T follicular helper cell (primary cell): ENCODE measurements at regions not wholly inside any gene's neighbourhood (a gene's known extent, or its start where the extent isn't known, plus 50 kb on each side); places are given as distances from the start of the nearest gene placed in this dataset.

Experiments
- DNase-seq: peaks from one replicate; pipeline ENCODE4 v3.0.0-alpha.2; 2020; ENCODE audit warnings: low read depth

DNA sequence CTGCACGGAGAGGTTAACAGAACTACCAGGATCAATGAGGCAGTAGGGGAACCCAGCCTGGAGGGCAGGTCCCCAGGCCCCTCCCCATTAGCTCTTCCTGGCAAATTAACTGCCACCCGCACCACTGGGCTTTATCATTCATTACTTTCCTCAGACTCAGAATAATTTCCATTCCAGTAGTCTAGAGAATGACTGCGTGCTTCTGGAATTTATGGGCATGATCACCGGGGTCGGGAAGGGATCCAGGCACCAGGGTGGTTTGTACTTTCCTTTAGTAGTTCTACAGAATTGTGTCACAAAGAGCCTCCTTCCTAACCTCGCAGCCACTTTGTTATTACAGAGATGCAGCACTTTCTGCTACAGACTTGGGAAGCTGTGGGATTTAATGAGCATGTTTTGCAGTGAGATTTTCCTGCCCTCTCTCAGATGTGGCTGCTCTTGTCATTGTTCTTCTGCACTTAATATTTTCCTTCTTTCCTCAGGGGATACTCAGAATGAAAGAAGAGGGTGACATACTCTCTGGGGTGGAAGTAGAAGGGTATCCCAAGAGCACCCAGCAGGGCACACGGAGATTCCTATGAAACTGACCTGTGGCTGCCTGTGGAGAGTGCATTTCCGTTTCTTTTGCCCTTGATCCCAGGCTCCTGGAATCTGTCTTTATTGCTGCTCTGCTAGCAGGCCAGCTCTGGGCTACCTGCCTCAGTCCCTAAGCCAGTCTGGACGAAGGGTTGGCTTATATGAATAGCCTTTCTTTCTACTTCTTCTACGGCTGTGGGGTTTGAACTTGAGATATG, 285.0 kb upstream of the SLC10A2 start:
- DNase-seq: no peak

DNA sequence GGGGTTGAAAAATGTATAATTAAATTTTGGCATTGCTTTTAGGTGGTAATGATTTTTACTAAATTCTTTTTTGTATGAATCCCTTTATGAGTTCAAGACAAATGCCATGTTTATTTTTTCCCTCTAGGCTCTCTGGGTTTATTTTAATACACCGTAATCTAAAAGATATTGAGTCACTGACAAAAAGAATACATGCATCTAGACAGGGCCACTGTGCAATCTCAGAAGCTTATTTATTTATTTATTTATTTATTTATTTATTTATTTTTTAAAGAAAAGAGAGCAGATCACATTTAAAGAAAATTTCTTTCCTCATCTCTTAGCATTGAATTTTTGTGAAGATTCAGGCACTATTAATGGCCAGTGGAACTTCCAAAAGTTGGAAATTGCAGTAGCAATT, 283.9 kb upstream of the SLC10A2 start:
- DNase-seq: no peak

- no peak for DNase-seq
Measured at GRCh38 chr13:103349211-103349980, 283.2 kb upstream of the SLC10A2 start.

DNA sequence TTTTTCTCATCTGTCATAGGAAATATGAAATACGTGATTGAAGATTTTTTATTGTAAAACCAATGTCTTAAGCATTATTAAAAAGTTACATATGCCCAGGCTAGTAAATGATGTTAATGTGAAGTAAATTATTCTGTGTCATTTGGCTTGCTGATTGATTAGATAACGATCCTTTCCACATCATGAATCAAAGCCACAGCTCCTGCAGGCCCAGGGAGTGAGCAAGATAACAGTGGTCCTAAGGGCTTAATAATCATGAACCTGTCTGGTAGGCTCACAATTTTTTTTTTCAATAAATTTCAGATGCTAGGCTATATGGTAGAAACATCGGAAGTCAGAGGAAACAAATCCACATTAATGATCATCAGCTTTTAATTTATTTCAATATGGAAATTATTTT, 269.0 kb upstream of the SLC10A2 start:
- DNase-seq: no peak

- DNase-seq: no peak
Measured at GRCh38 chr13:103331924-103332323, 265.7 kb upstream of the SLC10A2 start.

DNA sequence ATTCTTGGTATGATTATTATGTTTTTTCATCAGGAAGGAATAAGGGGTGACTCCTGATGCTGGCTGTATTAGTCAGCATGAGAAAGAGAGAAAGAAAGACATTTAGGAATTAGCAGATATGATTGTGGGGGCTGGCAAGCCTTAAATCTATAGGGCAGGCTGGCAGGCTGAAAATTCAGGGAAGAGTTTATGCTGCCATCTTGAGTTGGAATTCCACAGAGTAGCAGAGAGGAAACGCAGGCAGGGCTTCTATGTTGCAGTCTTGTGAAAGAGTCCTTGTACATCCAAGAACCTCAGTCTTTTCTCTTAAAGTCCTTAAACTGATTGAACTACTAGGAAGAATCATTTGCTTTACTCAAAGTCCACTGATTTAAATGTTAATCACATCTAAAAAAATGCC, 262.7 kb upstream of the SLC10A2 start:
- no peak for DNase-seq

- no peak for DNase-seq
Measured at GRCh38 chr13:103326326-103326725, 260.1 kb upstream of the SLC10A2 start.

- DNase-seq: no peak
Measured at GRCh38 chr13:103325672-103326071, 259.5 kb upstream of the SLC10A2 start.

DNA sequence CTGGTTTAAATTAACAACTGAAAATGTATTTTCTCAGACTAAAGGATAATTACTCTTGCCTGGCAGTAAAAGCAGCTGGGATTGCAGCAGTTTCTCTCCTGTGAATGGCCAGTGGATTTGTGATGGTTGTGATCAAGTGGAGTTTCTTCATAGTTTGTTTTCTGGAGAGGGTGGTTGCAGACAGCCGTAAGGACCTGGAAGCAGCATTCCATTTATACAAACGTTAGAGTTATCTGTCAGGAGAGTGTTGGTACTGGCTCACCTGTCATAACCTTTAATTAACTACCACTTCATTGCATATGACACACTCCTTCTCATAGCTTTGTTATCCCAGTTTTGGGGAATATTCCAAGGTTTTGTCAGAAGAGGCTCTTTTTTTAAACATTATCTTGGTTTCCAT, 258.4 kb upstream of the SLC10A2 start:
- no peak for DNase-seq

GRCh38 chr13:103315711-103316110, 249.5 kb upstream of the SLC10A2 start:
- DNase-seq: no peak

DNA sequence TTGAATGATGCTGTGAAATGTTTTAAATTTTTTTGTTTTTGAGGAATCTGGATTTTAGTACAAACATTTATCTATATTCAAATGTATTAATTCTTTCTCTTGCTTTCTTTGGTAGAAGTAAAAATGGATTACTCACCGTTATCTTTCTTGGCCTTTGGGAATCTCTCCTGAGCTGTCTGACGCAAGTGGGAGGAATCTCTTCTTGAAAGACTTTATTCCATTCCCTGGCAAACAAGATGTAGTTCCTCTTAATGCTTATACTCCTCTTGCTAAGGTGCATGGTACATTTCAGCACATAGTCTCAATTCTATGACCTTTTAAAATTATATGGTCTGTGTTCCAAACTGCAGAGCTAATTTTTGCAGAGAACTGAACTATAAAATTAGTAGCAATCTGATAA, 246.2 kb upstream of the SLC10A2 start:
- DNase-seq: no peak

DNA sequence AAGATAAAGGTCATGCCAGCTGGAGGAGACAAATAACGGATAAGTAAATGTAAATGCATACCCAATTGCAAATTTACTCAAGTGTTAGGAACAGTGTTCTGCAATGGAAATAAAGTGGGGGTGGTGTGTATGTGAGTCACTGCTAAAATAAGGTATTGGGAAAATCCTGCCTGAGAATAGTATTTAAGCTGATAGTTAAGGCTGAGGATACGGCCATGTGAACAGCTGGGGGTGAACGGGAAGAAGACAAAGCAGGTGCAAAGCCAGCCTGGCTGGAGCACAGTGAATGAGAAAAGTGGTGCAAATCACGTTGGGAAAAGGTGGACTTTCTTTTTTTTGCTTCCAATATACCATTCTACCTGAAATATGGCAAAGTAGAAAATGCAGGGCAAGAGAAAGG, 242.4 kb upstream of the SLC10A2 start:
- DNase-seq: no peak

- DNase-seq: no peak
Measured at GRCh38 chr13:103306163-103306562, 239.9 kb upstream of the SLC10A2 start.

- no peak for DNase-seq
Measured at GRCh38 chr13:103303078-103303651, 236.9 kb upstream of the SLC10A2 start.

GRCh38 chr13:103302676-103303075, 236.5 kb upstream of the SLC10A2 start:
- no peak for DNase-seq

DNA sequence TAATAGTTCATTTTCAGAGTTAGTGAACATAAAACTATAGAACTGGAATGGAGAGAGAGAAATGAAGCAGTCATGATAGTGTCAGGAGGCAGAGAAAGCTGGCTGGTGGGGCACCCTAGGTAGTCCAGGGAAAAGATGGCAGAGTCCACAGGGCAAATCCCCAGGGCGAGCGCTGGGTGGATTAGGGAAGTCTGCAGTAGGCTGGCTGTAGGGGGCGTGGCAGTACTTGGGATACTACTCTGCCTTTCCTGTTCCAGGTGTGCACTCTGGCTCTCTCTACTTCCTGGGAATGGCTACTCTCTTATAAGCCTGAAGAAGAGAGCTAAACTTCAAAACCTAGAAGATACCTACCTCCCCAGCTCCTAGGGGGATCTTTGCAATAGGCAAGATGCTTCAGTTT, 232.9 kb upstream of the SLC10A2 start:
- DNase-seq: no peak

- DNase-seq: no peak
Measured at GRCh38 chr13:103297083-103297482, 230.9 kb upstream of the SLC10A2 start.

- DNase-seq: no peak
Measured at GRCh38 chr13:103291798-103292572, 225.8 kb upstream of the SLC10A2 start.

GRCh38 chr13:103291226-103291625, 225.0 kb upstream of the SLC10A2 start:
- DNase-seq: no peak

- DNase-seq: no peak
Measured at GRCh38 chr13:103289681-103290080, 223.5 kb upstream of the SLC10A2 start.

DNA sequence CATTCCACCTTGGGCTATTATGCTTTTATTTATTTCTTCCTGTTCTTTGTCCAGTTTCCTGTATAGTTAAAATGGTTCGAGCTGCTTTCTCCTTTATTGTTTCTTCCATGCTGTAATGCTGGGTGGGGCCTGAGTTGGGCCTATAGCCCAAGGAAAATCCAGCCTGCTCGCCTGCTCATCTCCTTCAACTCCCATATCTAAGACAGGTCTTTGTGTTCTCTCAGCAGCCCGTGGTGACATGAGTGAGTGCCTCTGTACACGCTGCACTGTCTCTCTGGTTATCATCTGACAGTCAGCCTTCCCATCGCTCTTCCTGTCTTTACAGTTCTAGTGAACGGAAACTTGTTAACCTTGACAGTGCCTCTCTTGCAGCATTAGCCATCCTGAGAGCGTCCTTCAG, 221.9 kb upstream of the SLC10A2 start:
- no peak for DNase-seq

- DNase-seq: no peak
Measured at GRCh38 chr13:103287659-103288058, 221.4 kb upstream of the SLC10A2 start.
